Upper lobe of left lung (tissue), 6 donors: ENCODE measurements at regions not wholly inside any gene's neighbourhood (a gene's known extent, or its start where the extent isn't known, plus 50 kb on each side); places are given as distances from the start of the nearest gene placed in this dataset.

ENCODE experiments used
- ATAC-seq, 2 donors: fragments of 200-7000 bp; cut with Tn5 transposase; one replicate each; pipeline ENCODE4 v1.9.1; 2022; ENCODE audit warnings: mild to moderate bottlenecking in 2 of 2, moderate library complexity in 2 of 2; ENCODE audit not compliant: low FRiP score in 2 of 2
- DNase-seq, 2 donors: peaks; one replicate each; pipeline ENCODE4 v3.0.0-alpha.2; 2019 to 2020
- H3K27ac ChIP-seq, 4 donors: fragments of 200-600 bp; sonication (generic); one replicate each; pipeline ENCODE4 v1.5.1; 2016 to 2019
- H3K27me3 ChIP-seq, 4 donors: fragments of 200-600 bp; sonication (generic); one replicate each; pipeline ENCODE4 v1.5.1; 2017 to 2019
- H3K36me3 ChIP-seq, 4 donors: fragments of 200-600 bp; sonication (generic); one replicate each; pipeline ENCODE4 v1.5.1; 2016 to 2019
- H3K4me1 ChIP-seq, 4 donors: fragments of 200-600 bp; sonication (generic); one replicate each; pipeline ENCODE4 v1.5.1; 2018 to 2019
- H3K4me3 ChIP-seq, 4 donors: fragments of 200-600 bp; sonication (generic); one replicate each; pipeline ENCODE4 v1.5.1; 2017 to 2019; ENCODE audit warnings: mild to moderate bottlenecking in 2 of 4, moderate library complexity in 1 of 4
- H3K9me3 ChIP-seq, 4 donors: fragments of 200-600 bp; sonication (generic); one replicate each; pipeline ENCODE4 v1.5.1; 2018 to 2019
- EP300 ChIP-seq, 4 donors: sonication (generic); formaldehyde crosslinking; IDR thresholded peaks; one replicate each; pipeline ENCODE4 v1.5.1; 2017; ENCODE audit warnings: antibody characterized with exemption in 4 of 4, control low read depth in 2 of 4
- POLR2A ChIP-seq, 4 donors: fragments of 450-650 bp; IDR thresholded peaks; one replicate each; pipeline ENCODE4 v1.5.1; 2016 to 2017; ENCODE audit warnings: antibody characterized with exemption in 4 of 4, mild to moderate bottlenecking in 2 of 4
- POLR2AphosphoS5 ChIP-seq, 2 donors: sonication (generic); formaldehyde crosslinking; IDR thresholded peaks; one replicate each; pipeline ENCODE4 v1.5.1; 2017; ENCODE audit warnings: antibody characterized with exemption in 2 of 2
- WGBS, 2 donors: methylation state at CpG; one replicate each; pipeline ENCODE4 v1.1.5; 2017 to 2018; 5-methylcytosine and 5-hydroxymethylcytosine counted together
- TF ChIP-seq, protein P1 (sequence below), 6 experiments: fragments of 450-650 bp in 4 of 6; fragments of 200-600 bp in 2 of 6; sonication (generic) in 2 of 6; IDR thresholded peaks; one replicate each; pipeline ENCODE4 v1.5.1; 2016 to 2019; ENCODE audit warnings: antibody characterized with exemption in 6 of 6
- donor health status: DM: no; HTN: no; CAD: no; lungs with moderate emphysema.
- donor health status: DM: no; HTN: yes; CAD: no; lungs with severe emphysema.

- Histone ChIP-seq H3K27ac (no peak overlapping the region), H3K36me3 (no peaks in the 10 kb centered on the region), H3K27me3 (no peaks in the 10 kb centered on the region), H3K4me3 (no peak overlapping the region), H3K4me1 (no peaks in the 10 kb centered on the region), H3K9me3 (no peaks in the 10 kb centered on the region)
- ATAC-seq = no peak
- WGBS, 2 donors = 79 to 83% methylated on average over 3 of the region's 3 CpGs
- TF ChIP-seq POLR2A (IDR thresholded peaks at IDR 0.05) = no peak
- no peak for TF ChIP-seq EP300 (IDR thresholded peaks at IDR 0.05)
- TF ChIP-seq, protein P1, sequence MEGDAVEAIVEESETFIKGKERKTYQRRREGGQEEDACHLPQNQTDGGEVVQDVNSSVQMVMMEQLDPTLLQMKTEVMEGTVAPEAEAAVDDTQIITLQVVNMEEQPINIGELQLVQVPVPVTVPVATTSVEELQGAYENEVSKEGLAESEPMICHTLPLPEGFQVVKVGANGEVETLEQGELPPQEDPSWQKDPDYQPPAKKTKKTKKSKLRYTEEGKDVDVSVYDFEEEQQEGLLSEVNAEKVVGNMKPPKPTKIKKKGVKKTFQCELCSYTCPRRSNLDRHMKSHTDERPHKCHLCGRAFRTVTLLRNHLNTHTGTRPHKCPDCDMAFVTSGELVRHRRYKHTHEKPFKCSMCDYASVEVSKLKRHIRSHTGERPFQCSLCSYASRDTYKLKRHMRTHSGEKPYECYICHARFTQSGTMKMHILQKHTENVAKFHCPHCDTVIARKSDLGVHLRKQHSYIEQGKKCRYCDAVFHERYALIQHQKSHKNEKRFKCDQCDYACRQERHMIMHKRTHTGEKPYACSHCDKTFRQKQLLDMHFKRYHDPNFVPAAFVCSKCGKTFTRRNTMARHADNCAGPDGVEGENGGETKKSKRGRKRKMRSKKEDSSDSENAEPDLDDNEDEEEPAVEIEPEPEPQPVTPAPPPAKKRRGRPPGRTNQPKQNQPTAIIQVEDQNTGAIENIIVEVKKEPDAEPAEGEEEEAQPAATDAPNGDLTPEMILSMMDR (IDR thresholded peaks at IDR 0.05) = no peak
- TF ChIP-seq POLR2AphosphoS5 (IDR thresholded peaks at IDR 0.05) = no peak
- no peak for DNase-seq
These were observed 428.0 kb upstream of the TRPC7 start for GRCh38 chr5:136793300-136793699.

- no peak for DNase-seq
- H3K4me1 ChIP-seq = no peaks in the 10 kb centered on the region
- H3K36me3 ChIP-seq = no peaks in the 10 kb centered on the region
- ATAC-seq = no peak
- no peak overlapping the region for H3K4me3 ChIP-seq
- no peaks in the 10 kb centered on the region for H3K9me3 ChIP-seq
- TF ChIP-seq, protein P1 (IDR thresholded peaks at IDR 0.05) = no peak
- TF ChIP-seq POLR2AphosphoS5 (IDR thresholded peaks at IDR 0.05) (no peak), POLR2A (IDR thresholded peaks at IDR 0.05) (no peak), EP300 (IDR thresholded peaks at IDR 0.05) (no peak)
- H3K27me3 ChIP-seq = no peaks in the 10 kb centered on the region
- no peak overlapping the region for H3K27ac ChIP-seq
- WGBS, 2 donors = 83 to 90% methylated on average over 3 of the region's 3 CpGs
These were observed 416.1 kb upstream of the TRPC7 start for GRCh38 chr5:136781464-136781863.

- H3K27ac ChIP-seq = no peak overlapping the region
- WGBS, 2 donors = 49% methylated on average over 2 of the region's 2 CpGs
- no peaks in the 10 kb centered on the region for H3K27me3 ChIP-seq
- TF ChIP-seq POLR2A (IDR thresholded peaks at IDR 0.05) (no peak), EP300 (IDR thresholded peaks at IDR 0.05) (no peak)
- TF ChIP-seq, protein P1 (IDR thresholded peaks at IDR 0.05) = no peak
- no peaks in the 10 kb centered on the region for H3K9me3 ChIP-seq
- H3K4me1 ChIP-seq = no peaks in the 10 kb centered on the region
- DNase-seq (no peak), ATAC-seq (no peak)
- no peak overlapping the region for H3K4me3 ChIP-seq
- H3K36me3 ChIP-seq = no peaks in the 10 kb centered on the region
These were observed 415.2 kb upstream of the TRPC7 start for GRCh38 chr5:136780518-136780917.

DNA sequence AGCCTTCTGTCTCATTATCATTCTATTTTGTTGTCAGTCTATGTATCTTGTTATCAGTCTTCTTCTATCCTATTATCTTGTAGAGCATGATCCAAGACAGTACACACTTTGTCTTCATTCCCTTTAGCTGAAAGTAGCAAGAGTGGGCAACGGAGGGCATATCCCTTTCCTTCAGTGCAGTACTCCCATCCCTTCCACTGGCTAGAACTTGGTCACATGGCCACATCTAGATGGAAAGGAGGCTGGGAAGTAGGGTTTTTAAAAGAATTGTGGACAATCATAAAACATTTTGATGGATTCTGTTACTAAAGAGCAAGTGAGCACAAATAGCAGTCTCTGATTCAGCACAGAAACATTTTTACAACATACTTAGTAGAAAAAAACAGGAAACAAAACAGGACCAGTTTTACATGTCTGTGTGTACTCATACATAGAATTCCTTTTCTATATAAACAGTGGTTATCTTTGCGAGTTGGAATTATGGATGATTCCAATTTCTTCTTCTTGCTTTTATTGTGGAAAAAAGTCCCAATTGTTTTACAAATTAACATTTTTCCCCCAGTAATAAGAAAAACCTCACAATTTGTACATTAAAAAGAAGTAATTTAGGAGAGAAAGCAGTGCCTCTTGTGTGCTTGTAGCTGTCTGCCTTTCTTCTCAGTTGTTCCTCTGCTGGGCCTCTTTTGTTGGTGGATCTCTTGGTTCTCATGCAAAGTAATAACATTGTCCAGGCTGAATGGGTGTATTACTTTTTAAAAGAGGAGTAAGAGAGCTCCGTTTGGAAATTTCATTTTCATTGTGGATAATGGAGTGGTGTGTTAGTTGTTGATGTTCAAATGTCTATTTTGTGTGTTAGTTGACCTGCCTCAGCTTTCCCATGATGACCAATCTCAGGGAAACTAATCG is 410.9 kb upstream of the TRPC7 start:
- TF ChIP-seq POLR2AphosphoS5 (IDR thresholded peaks at IDR 0.05) = no peak
- TF ChIP-seq, protein P1 (IDR thresholded peaks at IDR 0.05) = no peak
- no peak for TF ChIP-seq POLR2A (IDR thresholded peaks at IDR 0.05)
- no peak for TF ChIP-seq EP300 (IDR thresholded peaks at IDR 0.05)
- ATAC-seq (no peak), DNase-seq (no peak)
- 58 to 68% methylated on average over 4 of the region's 4 CpGs for WGBS, 2 donors
- Histone ChIP-seq H3K27ac (no peak overlapping the region), H3K36me3 (no peaks in the 10 kb centered on the region), H3K27me3 (no peaks in the 10 kb centered on the region), H3K9me3 (no peaks in the 10 kb centered on the region), H3K4me1 (no peaks in the 10 kb centered on the region), H3K4me3 (no peak overlapping the region)

- H3K27me3 ChIP-seq = no peaks in the 10 kb centered on the region
These were observed 407.1 kb upstream of the TRPC7 start for GRCh38 chr5:136772491-136772890.

More at GRCh38 chr5:136772491-136772890, 407.1 kb upstream of the TRPC7 start:
- H3K36me3 ChIP-seq = no peaks in the 10 kb centered on the region
- no peak overlapping the region for H3K4me3 ChIP-seq
- H3K9me3 ChIP-seq = no peaks in the 10 kb centered on the region
- TF ChIP-seq EP300 (IDR thresholded peaks at IDR 0.05) (no peak), POLR2AphosphoS5 (IDR thresholded peaks at IDR 0.05) (no peak), POLR2A (IDR thresholded peaks at IDR 0.05) (no peak)
- TF ChIP-seq, protein P1 (IDR thresholded peaks at IDR 0.05) = no peak
- WGBS, 2 donors = 55 to 57% methylated on average over 1 of the region's 1 CpG
- ATAC-seq (no peak), DNase-seq (no peak)
- no peaks in the 10 kb centered on the region for H3K4me1 ChIP-seq
- no peak overlapping the region for H3K27ac ChIP-seq
